Esophagus squamous epithelium (tissue), 5 donors: ENCODE measurements at regions not wholly inside any gene's neighbourhood (a gene's known extent, or its start where the extent isn't known, plus 50 kb on each side); places are given as distances from the start of the nearest gene placed in this dataset.

Source experiments
- DNase-seq: peaks from one replicate; lab custom pipeline; 2025; lab: John Stamatoyannopoulos, UW
- H3K27ac ChIP-seq, 4 donors: fragments of 200-600 bp; sonication (generic); one replicate each; pipeline ENCODE4 v1.5.1; 2016 to 2019; ENCODE audit warnings: mild to moderate bottlenecking in 1 of 4
- H3K27me3 ChIP-seq, 4 donors: fragments of 200-600 bp; sonication (generic); 1 replicate in 3 of 4; 2 replicates in 1 of 4; pipeline versions ENCODE4 v1.5.1 to v1.6.0; 2017 to 2021; ENCODE audit warnings: antibody characterized with exemption in 1 of 4
- H3K36me3 ChIP-seq, 3 donors: fragments of 200-600 bp; sonication (generic); one replicate each; pipeline ENCODE4 v1.5.1; 2016 to 2019
- H3K4me1 ChIP-seq, 3 donors: fragments of 200-600 bp; sonication (generic); one replicate each; pipeline ENCODE4 v1.5.1; 2017 to 2019
- H3K4me3 ChIP-seq, 4 donors: fragments of 200-600 bp; sonication (generic); 1 replicate in 3 of 4; 2 replicates in 1 of 4; pipeline ENCODE4 v1.5.1; 2016 to 2019; ENCODE audit warnings: mild to moderate bottlenecking in 2 of 4, moderate library complexity in 1 of 4
- H3K9me3 ChIP-seq, 3 donors: fragments of 200-600 bp; sonication (generic); one replicate each; pipeline ENCODE4 v1.5.1; 2016 to 2019
- POLR2A ChIP-seq, 4 donors: fragments of 450-650 bp; IDR thresholded peaks; one replicate each; pipeline ENCODE4 v1.6.1; 2017; ENCODE audit warnings: antibody characterized with exemption in 4 of 4, mild to moderate bottlenecking in 4 of 4, moderate library complexity in 3 of 4
- WGBS, 2 donors: methylation state at CpG; one replicate each; pipeline ENCODE4 v1.1.5; 2018; 5-methylcytosine and 5-hydroxymethylcytosine counted together
- intact Hi-C: fragments of 100-400 bp; cut with DNase I; formaldehyde crosslinking; loops from one replicate; pipeline ENCODE4 v1.15.0; 2022
- TF ChIP-seq, protein P1 (sequence below), 6 experiments: fragments of 450-650 bp in 4 of 6; fragments of 200-600 bp in 2 of 6; sonication (generic) in 2 of 6; IDR thresholded peaks; one replicate each; pipeline ENCODE4 v1.5.1; 2016 to 2019; ENCODE audit warnings: antibody characterized with exemption in 6 of 6, mild to moderate bottlenecking in 4 of 6, moderate library complexity in 4 of 6
- donor health status: DM: yes; HTN: yes; CAD: no.

DNA sequence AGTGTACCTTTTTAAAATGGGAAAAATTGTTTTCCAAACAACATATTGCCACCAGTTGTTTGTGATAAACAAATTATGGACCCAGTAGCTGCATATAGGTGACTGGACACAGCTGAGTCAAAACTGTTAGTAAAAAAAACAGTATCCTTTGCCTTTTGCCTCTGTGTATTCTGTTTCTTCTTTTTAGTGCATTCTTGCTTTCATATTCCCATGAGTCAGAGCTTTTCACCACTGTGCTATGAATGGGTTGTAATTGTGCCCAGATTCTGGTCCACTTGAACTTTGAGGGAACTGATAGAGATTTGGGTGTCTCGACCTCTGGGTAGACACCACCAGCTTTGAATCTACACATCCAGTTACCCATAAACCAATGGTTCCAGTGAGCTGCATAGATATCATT, 1441.9 kb upstream of the ZEB2 start:
- H3K27ac ChIP-seq = no peak overlapping the region
- no peak overlapping the region for H3K4me3 ChIP-seq
- no peak for TF ChIP-seq POLR2A (IDR thresholded peaks at IDR 0.05)
- TF ChIP-seq, protein P1, sequence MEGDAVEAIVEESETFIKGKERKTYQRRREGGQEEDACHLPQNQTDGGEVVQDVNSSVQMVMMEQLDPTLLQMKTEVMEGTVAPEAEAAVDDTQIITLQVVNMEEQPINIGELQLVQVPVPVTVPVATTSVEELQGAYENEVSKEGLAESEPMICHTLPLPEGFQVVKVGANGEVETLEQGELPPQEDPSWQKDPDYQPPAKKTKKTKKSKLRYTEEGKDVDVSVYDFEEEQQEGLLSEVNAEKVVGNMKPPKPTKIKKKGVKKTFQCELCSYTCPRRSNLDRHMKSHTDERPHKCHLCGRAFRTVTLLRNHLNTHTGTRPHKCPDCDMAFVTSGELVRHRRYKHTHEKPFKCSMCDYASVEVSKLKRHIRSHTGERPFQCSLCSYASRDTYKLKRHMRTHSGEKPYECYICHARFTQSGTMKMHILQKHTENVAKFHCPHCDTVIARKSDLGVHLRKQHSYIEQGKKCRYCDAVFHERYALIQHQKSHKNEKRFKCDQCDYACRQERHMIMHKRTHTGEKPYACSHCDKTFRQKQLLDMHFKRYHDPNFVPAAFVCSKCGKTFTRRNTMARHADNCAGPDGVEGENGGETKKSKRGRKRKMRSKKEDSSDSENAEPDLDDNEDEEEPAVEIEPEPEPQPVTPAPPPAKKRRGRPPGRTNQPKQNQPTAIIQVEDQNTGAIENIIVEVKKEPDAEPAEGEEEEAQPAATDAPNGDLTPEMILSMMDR (IDR thresholded peaks at IDR 0.05) = no peak
- H3K4me1 ChIP-seq = no peaks in the 10 kb centered on the region
- no peaks in the 10 kb centered on the region for H3K27me3 ChIP-seq
- no peak for DNase-seq
- intact Hi-C loops = no loop called here
- no peaks in the 10 kb centered on the region for H3K36me3 ChIP-seq
- peaks cover 0 to 17% (median under 1%) of the 10 kb centered on the region in 3 donors for H3K9me3 ChIP-seq
- WGBS, 2 donors = 33 to 69% methylated on average over 1 of the region's 1 CpG

DNA sequence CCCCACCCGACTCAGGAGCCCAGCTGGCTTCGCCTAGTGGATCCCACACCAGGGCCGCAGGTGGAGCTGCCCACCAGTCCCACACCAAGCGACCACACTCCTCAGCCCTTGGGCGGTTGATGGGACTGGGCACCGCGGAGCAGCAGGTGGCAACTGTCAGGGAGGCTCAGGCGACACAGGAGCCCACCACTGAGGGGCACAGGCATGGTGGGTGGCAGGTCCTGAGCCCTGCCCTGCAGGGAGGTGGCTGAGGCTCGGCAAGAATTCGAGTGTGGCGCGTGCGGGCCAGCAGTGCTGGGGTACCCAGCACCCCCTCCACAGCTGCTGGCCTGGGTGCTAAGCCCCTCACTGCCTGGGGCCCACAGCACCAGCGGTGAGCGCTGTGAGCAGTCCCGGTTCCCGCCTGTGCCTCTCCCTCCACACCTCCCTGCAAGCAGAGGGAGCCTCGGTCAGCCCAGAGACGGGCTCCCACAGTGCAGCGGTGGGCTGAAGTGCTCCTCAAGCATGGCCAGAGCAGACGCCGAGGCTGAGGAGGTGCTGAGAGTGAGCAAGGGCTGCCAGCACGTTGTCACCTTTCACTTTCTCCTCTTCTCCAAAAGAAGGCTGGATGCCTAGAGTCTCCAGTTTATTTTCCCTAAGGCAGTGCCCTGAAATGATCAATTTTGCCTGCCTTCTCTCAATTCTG, 1440.7 kb upstream of the ZEB2 start:
- WGBS, 2 donors = 40 to 73% methylated on average over 1 to 7 of the region's 23 CpGs
- no peaks in the 10 kb centered on the region for H3K36me3 ChIP-seq
- intact Hi-C loops = no loop called here
- no peak for TF ChIP-seq POLR2A (IDR thresholded peaks at IDR 0.05)
- TF ChIP-seq, protein P1 (IDR thresholded peaks at IDR 0.05) = no peak
- H3K27ac ChIP-seq = no peak overlapping the region
- no peaks in the 10 kb centered on the region for H3K4me1 ChIP-seq
- no peaks in the 10 kb centered on the region for H3K27me3 ChIP-seq
- DNase-seq = no peak
- H3K4me3 ChIP-seq = no peak overlapping the region
- peaks cover 0 to 17% (median 5%) of the 10 kb centered on the region in 3 donors for H3K9me3 ChIP-seq

DNA sequence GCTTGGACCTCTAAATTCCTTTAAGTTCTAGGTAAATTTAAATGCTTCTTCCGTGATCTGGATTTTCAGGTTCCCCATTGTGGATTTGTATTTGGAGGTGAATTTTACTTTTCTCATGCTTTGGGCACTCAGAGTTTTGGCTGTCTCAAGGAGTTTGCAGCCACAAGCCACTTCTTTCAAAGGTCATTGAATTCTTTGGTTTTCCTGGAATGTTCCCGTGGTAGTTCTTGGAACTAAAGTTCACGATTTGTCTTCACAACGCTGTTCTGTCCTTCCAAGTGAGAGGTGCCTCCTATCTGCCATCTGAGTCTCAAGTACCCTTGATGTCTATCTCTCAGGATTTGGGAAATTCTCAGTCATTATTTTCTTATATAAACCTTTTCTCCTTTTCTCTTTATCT, 1438.7 kb upstream of the ZEB2 start:
- H3K36me3 ChIP-seq = no peaks in the 10 kb centered on the region
- H3K4me1 ChIP-seq = no peaks in the 10 kb centered on the region
- intact Hi-C loops = no loop called here
- H3K4me3 ChIP-seq = no peak overlapping the region
- H3K9me3 ChIP-seq = peaks cover 0 to 17% (median 5%) of the 10 kb centered on the region in 3 donors
- 90 to 93% methylated on average over 4 of the region's 4 CpGs for WGBS, 2 donors
- no peak overlapping the region for H3K27ac ChIP-seq
- H3K27me3 ChIP-seq = no peaks in the 10 kb centered on the region
- DNase-seq = no peak
- TF ChIP-seq, protein P1 (IDR thresholded peaks at IDR 0.05) = no peak
- no peak for TF ChIP-seq POLR2A (IDR thresholded peaks at IDR 0.05)

DNA sequence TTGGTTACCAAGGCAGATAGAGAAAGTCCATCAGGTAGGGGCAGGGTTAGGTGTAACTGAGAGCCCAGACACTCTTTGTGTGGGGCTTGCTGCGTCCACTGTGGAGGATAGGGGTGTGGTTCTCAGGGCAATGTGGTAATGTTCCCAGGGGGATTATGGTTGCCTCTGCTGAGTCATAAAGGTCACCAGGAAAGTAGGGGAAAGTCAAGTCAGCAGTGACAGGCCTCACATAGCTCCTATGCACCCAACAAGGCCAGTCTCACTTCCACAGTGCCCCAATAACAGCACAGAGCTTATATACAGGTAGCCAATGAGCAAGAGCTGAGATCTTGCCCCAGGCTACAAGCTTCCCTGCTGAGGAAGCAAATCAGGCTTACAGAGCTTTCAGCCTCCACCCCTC, 1438.0 kb upstream of the ZEB2 start:
- Histone ChIP-seq H3K27me3 (no peaks in the 10 kb centered on the region), H3K4me3 (no peak overlapping the region), H3K27ac (no peak overlapping the region), H3K4me1 (no peaks in the 10 kb centered on the region), H3K9me3 (peaks cover 0 to 17% (median 5%) of the 10 kb centered on the region in 3 donors), H3K36me3 (no peaks in the 10 kb centered on the region)
- 0% methylated on average over 1 of the region's 1 CpG for WGBS, 2 donors
- no peak for TF ChIP-seq POLR2A (IDR thresholded peaks at IDR 0.05)
- TF ChIP-seq, protein P1 (IDR thresholded peaks at IDR 0.05) = no peak
- intact Hi-C loops = no loop called here
- DNase-seq = no peak

DNA sequence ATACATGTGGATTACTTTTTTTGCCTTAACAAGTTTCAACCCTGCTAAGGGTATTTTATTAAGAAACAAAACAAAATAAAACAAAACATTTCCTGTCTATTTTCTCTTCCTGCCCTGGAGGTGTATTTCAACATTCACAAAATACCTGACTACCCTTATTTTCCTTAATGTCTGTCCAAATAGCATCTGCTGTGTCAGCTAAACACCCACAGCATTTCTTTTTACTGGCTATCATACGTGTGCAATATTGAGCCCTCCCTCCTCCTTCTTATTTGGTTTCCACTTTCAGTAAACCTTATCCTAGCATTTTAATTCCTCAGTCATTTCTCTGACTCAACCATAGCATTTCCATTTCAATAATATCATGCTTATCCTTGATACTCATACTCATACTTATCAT, 1420.0 kb upstream of the ZEB2 start:
- DNase-seq = no peak
- TF ChIP-seq, protein P1 (IDR thresholded peaks at IDR 0.05) = no peak
- no peak for TF ChIP-seq POLR2A (IDR thresholded peaks at IDR 0.05)
- Histone ChIP-seq H3K27me3 (no peaks in the 10 kb centered on the region), H3K4me1 (no peaks in the 10 kb centered on the region), H3K36me3 (no peaks in the 10 kb centered on the region), H3K4me3 (no peak overlapping the region), H3K9me3 (no peaks in the 10 kb centered on the region), H3K27ac (no peak overlapping the region)
- 10 to 23% methylated on average over 1 of the region's 1 CpG for WGBS, 2 donors
- intact Hi-C loops = no loop called here
